Transverse colon (tissue), 3 donors: ENCODE measurements at regions not wholly inside any gene's neighbourhood (a gene's known extent, or its start where the extent isn't known, plus 50 kb on each side); places are given as distances from the start of the nearest gene placed in this dataset.

ENCODE experiments used
- CTCF ChIP-seq, 5 experiments: fragments of 200-600 bp in 3 of 5; fragments of 450-650 bp in 2 of 5; sonication (generic) in 3 of 5; IDR thresholded peaks; 1 replicate in 2 of 5; 2 replicates in 3 of 5; pipeline ENCODE4 v1.5.1; 2016 to 2017; ENCODE audit warnings: antibody characterized with exemption in 5 of 5, inconsistent platforms in 3 of 5, mild to moderate bottlenecking in 2 of 5, moderate library complexity in 1 of 5
- EP300 ChIP-seq: sonication (generic); formaldehyde crosslinking; IDR thresholded peaks from one replicate; pipeline ENCODE4 v1.6.1; 2017; ENCODE audit warnings: antibody characterized with exemption, low read depth

DNA sequence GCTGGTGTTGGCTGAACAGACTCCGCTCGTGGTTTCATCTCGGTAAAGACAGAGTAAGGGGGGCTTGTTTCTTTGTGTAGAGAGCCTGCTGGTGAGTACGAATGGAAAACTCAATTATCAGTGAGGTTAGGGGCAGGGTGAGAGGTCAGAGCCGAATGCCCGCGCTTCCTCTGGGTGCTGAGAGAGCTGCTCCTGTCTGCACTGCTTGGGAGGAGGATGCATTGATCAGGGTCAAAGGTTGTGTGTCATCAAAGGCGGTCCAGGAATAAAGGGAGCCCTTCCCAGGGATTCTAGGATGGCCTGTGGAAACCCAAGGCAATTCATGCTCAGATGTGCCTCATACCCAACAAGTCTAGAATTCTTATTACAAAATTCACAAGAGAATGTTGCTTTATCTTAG is 143.9 kb downstream of the MYCN start:
- TF ChIP-seq CTCF (IDR thresholded peaks at IDR 0.05) (no peak), EP300 (no peak)
